ENCODE measurements at regions not wholly inside any gene's neighbourhood (a gene's known extent, or its start where the extent isn't known, plus 50 kb on each side); places are given as distances from the start of the nearest gene placed in this dataset.

DNA sequence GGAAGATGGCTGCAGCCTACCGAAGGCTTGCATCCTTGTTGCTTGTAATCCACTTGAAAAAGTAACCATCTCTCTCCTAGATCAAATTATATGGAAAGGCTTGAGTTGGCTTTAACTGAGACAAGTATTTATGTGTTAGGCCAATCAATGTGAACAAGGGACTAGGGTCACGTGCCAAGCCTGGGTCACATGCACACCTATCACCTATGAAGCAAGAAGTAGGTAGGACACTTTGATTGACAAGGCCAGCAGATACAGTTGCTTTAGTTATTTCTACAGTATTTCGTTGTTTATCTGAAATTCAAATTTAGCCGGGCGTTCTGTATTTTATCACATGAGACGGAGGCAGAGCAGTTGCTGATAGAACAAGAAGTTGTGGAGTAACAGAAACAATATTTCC, 212.3 kb upstream of the OTX2 start:
- DNase-seq (ENCODE audit: low spot score): no peak
- TF ChIP-seq EZH2 (IDR thresholded peaks at IDR 0.05; ENCODE audit: borderline replicate concordance): no peak
- TF ChIP-seq EZH2phosphoT487 (IDR thresholded peaks at IDR 0.05; ENCODE audit: low read depth, severe bottlenecking, unreplicated experiment): no peak
- TF ChIP-seq, protein P1, sequence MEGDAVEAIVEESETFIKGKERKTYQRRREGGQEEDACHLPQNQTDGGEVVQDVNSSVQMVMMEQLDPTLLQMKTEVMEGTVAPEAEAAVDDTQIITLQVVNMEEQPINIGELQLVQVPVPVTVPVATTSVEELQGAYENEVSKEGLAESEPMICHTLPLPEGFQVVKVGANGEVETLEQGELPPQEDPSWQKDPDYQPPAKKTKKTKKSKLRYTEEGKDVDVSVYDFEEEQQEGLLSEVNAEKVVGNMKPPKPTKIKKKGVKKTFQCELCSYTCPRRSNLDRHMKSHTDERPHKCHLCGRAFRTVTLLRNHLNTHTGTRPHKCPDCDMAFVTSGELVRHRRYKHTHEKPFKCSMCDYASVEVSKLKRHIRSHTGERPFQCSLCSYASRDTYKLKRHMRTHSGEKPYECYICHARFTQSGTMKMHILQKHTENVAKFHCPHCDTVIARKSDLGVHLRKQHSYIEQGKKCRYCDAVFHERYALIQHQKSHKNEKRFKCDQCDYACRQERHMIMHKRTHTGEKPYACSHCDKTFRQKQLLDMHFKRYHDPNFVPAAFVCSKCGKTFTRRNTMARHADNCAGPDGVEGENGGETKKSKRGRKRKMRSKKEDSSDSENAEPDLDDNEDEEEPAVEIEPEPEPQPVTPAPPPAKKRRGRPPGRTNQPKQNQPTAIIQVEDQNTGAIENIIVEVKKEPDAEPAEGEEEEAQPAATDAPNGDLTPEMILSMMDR (IDR thresholded peaks at IDR 0.05; ENCODE audit: poor library complexity): no peak

DNA sequence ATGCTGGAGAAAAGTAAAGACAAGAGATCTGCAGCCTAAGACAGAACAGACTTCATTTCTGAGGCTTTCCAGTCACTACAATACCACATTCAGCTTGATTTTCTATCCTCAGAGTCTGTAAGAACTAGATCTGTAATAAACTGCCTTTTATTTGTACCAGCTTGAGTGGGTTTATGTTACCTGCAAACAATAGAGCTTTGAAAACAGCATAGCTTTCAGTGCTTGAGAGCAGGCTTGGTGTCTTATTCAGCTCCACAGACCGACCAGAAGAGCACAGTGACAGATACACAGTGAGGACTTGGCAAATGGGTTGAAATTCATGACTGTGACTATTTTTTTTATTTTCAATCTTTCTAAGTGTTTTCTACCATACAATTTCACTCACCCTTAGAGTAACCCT, 207.8 kb upstream of the OTX2 start:
- Histone ChIP-seq H3K4me2 (no peak overlapping the region), H3K9me3 (ENCODE audit: low read depth) (no peaks in the 10 kb centered on the region), H3K4me1 (ENCODE audit: insufficient read depth) (no peaks in the 10 kb centered on the region), H3K27ac (no peak overlapping the region), H3K79me2 (no peaks in the 10 kb centered on the region), H3K36me3 (replicated peaks; ENCODE audit: insufficient read depth, low read depth) (no peaks in the 10 kb centered on the region), H2AFZ (no peak overlapping the region), H3K27me3 (no peaks in the 10 kb centered on the region), H3K9me2 (replicated peaks; ENCODE audit: insufficient read depth) (no peaks in the 10 kb centered on the region), H4K20me1 (ENCODE audit: insufficient read depth, poor library complexity, severe bottlenecking) (no peaks in the 10 kb centered on the region), H3K4me3 (no peak overlapping the region)
- WGBS (ENCODE audit: low lambda C conversion rate, missing lambda C conversion rate): 66% methylated on average over 1 of the region's 1 CpG
- DNase-seq (ENCODE audit: low spot score): no peak
- TF ChIP-seq, protein P1 (IDR thresholded peaks at IDR 0.05; ENCODE audit: poor library complexity): no peak
- TF ChIP-seq EZH2 (IDR thresholded peaks at IDR 0.05; ENCODE audit: borderline replicate concordance) (no peak), EZH2phosphoT487 (IDR thresholded peaks at IDR 0.05; ENCODE audit: low read depth, severe bottlenecking, unreplicated experiment) (no peak)

More for the DNA sequence above, 212.3 kb upstream of the OTX2 start:
- Histone ChIP-seq H3K9me3 (ENCODE audit: low read depth) (no peaks in the 10 kb centered on the region), H3K4me1 (ENCODE audit: insufficient read depth) (no peaks in the 10 kb centered on the region), H3K4me3 (no peak overlapping the region), H2AFZ (no peak overlapping the region), H3K36me3 (replicated peaks; ENCODE audit: insufficient read depth, low read depth) (no peaks in the 10 kb centered on the region), H4K20me1 (ENCODE audit: insufficient read depth, poor library complexity, severe bottlenecking) (no peaks in the 10 kb centered on the region), H3K27ac (no peak overlapping the region), H3K4me2 (no peak overlapping the region), H3K27me3 (no peaks in the 10 kb centered on the region), H3K79me2 (no peaks in the 10 kb centered on the region), H3K9me2 (replicated peaks; ENCODE audit: insufficient read depth) (no peaks in the 10 kb centered on the region)
- WGBS (ENCODE audit: low lambda C conversion rate, missing lambda C conversion rate): 91% methylated on average over 6 of the region's 6 CpGs

DNA sequence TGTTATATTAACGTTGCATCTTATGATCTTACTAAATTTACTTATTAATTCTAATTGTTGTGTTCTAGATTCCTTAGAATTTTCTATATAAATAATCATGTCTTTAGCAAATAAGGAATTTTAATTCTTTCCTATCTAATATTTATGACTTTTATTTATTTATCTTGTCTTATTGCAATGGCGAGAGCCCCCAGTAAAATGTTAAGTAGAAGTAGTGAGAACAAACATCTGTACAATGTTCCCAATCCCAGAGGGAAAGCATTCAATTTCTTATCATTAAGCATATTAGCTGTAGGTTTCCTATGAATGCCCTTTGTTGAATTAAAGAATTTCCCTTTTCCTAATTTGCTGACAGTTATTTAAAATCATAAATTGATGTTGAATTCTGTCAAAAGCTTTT, 203.7 kb upstream of the OTX2 start:
- Histone ChIP-seq H3K79me2 (no peaks in the 10 kb centered on the region), H3K27me3 (no peaks in the 10 kb centered on the region), H3K27ac (no peak overlapping the region), H3K4me2 (no peak overlapping the region), H3K36me3 (replicated peaks; ENCODE audit: insufficient read depth, low read depth) (no peaks in the 10 kb centered on the region), H3K4me3 (no peak overlapping the region), H3K4me1 (ENCODE audit: insufficient read depth) (no peaks in the 10 kb centered on the region), H3K9me3 (ENCODE audit: low read depth) (peaks cover 7% of the 10 kb centered on the region), H3K9me2 (replicated peaks; ENCODE audit: insufficient read depth) (no peaks in the 10 kb centered on the region), H4K20me1 (ENCODE audit: insufficient read depth, poor library complexity, severe bottlenecking) (no peaks in the 10 kb centered on the region), H2AFZ (no peak overlapping the region)
- 92% methylated on average over 2 of the region's 2 CpGs for WGBS (ENCODE audit: low lambda C conversion rate, missing lambda C conversion rate)
- no peak for DNase-seq (ENCODE audit: low spot score)
- TF ChIP-seq EZH2phosphoT487 (IDR thresholded peaks at IDR 0.05; ENCODE audit: low read depth, severe bottlenecking, unreplicated experiment) (no peak), EZH2 (IDR thresholded peaks at IDR 0.05; ENCODE audit: borderline replicate concordance) (no peak)
- TF ChIP-seq, protein P1 (IDR thresholded peaks at IDR 0.05; ENCODE audit: poor library complexity): no peak

Measured in hepatocyte (in vitro differentiated cells).